NCI-H2029 (cell line): ENCODE measurements at regions not wholly inside any gene's neighbourhood (a gene's known extent, or its start where the extent isn't known, plus 50 kb on each side); places are given as distances from the start of the nearest gene placed in this dataset.

Source experiments
- DNase-seq: peaks from one replicate; lab custom pipeline; 2025; lab: John Stamatoyannopoulos, UW

GRCh38 chr1:221431961-221432360 lies 309.9 kb downstream of the DUSP10 start:
- DNase-seq = no peak

GRCh38 chr1:221435504-221435904 lies 306.4 kb downstream of the DUSP10 start:
- peak; percentile 47 for DNase-seq

DNA sequence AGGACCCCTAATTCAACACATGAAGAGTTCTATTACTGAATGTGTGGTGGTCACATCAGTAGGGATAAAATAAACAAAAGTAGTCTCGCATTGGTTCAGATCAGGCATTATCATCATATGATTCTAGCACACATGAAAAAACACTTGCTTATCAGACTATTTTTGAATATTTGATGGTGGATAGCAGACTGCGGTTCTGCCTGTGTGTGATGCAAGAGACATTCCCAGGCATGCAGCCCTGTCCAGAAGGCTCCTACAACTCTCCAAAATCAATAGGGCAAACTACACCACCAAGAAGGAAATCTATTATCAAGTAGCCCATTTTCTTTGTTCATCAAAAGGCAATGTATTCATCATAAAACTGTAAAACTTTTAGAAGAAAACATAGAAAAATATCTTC lies 304.7 kb downstream of the DUSP10 start:
- DNase-seq = no peak

DNA sequence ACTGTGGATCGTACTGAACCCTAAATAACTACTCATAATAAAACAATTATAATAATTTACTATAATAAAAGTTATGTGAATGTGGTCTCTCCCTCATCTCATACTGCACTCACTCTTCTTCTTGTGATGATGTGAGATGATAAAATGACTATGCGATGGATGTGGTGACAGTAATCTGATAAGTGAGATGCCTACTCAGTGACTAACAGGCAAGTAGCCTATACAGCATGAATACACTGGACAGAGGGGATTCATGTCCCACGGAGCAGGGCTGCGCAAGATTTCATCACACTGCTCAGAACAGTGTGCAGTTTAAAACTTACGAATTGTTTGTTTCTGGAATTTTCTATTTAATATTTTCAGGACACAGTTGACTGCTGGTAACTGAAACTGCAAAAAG lies 304.0 kb downstream of the DUSP10 start:
- no peak for DNase-seq

DNA sequence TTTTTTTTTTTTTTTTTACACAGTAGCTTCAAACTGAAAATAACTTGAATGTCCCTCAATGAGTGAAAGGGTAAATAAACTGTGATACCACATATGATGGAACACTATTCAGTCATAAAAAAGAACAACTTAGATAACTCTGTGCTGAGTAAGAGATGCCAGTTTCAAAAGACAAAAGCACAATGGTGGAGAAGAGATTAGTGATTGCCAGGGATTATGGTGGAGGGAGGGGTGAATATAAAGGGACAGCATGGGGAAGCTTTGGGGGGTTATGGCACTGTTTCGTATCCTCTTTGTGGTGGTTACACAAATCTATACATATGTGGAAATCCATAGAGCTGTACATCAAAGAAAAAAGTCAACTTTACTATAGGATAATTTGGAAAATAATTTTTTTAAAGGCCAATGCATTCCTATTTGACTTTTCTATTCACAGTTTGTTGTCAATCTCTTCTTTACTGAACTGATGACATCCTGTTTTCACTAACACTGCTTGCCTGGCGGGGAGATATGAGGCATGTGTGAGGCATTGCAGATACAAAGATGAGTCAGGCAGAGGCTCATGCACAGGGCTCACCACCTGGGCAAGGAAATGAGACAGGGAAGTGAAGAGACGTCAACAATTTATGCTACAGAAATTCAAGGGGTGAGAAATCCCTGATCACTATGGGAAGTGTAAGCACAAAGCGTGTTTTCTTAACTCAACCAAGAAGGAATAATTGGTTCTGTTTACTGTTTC lies 302.7 kb downstream of the DUSP10 start:
- no peak for DNase-seq

DNA sequence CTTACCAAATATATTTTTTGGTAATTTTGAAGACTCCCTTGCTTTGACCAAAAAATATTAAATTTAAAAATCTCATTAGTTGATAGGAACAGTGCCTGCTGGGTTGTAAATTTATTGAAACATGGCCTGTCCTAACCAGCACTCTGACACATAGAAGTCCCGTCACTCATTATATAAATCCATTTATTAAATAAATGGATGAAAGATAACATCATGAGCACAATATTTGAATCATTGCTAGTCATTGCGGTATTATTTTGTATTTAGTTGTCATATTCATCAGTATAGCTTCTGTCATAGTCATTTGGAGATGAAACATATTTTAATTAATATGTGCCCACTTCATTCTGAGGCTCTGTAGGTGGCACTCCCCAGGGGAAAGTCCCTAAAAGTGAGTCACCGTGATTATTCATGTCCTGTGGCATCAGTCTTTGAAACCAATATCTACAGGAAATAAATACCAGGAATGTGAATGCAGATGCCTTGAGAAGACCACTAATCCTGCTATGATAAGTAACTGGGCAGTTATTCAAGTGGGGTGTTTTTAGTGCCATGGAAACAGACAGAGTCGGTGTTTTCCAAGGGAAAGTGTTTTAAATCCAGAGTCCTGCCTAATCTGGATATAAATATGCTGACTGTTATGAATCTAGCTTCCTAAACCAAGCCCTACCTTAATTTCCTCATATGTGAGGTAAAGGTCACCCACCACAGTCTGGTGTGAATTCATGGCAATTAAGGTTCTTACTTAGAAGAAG lies 302.0 kb downstream of the DUSP10 start:
- DNase-seq = no peak

DNA sequence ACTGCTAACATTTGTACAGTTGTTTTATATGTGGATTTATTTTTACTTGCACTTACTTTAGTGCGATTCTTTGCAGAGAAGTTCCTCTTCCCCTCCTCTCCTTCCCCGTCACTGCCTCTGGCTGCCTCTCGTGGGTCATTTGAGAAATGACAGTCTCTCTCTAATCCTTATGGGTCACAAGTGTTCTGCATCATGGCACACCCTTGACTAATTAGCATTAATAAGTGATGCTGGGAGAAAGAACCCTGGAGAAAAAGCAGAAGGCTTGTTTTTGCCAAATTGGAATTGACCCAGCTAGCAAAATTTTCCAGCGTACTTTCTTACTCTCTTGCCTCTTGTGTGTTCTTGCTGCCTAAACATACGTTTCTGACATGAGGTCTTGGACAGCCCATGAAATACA lies 301.2 kb downstream of the DUSP10 start:
- DNase-seq = no peak

GRCh38 chr1:221442056-221442455 lies 299.8 kb downstream of the DUSP10 start:
- DNase-seq = no peak

GRCh38 chr1:221444346-221444745 lies 297.5 kb downstream of the DUSP10 start:
- no peak for DNase-seq

- DNase-seq = no peak
These were observed 293.2 kb downstream of the DUSP10 start for GRCh38 chr1:221448585-221449175.

GRCh38 chr1:221449194-221449593 lies 292.7 kb downstream of the DUSP10 start:
- no peak for DNase-seq

GRCh38 chr1:221449801-221450470 lies 292.0 kb downstream of the DUSP10 start:
- no peak for DNase-seq

GRCh38 chr1:221451741-221452140 lies 290.1 kb downstream of the DUSP10 start:
- no peak for DNase-seq

DNA sequence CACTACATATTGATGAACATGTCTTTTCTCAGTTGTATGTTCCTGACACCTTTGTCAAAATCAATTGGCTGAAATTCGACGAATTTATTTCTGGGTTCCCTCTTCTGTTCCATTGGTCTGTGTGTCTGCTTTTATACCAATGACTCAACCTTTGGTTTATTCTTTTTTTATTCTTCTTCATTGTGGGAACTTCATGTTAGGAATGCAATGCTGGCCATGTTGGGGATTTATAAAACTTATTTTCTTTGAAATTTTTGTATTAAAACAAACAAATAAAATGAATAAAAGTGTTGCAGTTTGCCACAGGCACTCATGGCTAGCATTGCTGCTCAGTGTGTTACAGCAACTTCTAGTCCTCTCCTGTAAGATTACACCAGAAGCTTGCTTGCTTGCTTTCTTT lies 287.8 kb downstream of the DUSP10 start:
- DNase-seq = no peak

GRCh38 chr1:221456918-221457317 lies 285.0 kb downstream of the DUSP10 start:
- DNase-seq = no peak

DNA sequence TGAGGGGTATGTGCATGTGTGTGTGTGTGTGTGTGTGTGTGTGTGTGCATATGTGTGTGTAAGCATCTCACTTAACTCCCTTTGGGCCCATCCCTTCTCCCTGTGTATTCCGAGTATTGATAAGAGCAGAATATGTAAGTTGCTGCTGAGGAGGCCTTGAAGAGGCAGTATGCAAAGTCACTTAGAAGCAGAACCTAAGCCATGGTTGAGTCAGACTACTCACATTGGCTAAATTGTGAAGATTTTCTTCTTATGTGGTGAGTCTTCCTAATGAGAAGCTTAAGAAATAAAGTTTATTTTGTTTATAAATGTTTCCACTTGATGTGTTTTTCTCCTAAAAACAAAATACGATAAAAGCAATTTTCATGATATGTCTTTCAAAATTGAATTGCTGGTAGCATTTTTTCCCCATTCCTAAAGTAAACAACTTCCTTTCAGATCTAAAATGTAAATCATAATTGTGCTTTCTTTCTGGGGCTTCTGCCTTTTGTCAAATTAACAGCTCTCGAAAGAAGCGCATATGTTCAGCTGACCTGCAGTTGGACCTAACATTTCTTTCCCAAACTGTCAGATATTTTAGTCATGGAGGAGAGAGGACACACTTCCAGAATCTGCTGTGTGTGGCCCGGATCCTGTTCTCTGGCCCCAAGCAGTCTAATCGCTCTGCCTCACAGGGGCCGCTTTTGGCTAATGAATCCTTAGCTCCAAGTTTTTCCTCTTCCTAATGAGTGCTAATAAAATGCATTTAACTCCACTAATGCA lies 284.0 kb downstream of the DUSP10 start:
- DNase-seq = no peak

- no peak for DNase-seq
These were observed 283.3 kb downstream of the DUSP10 start for GRCh38 chr1:221458447-221459156.

- no peak for DNase-seq
These were observed 282.3 kb downstream of the DUSP10 start for GRCh38 chr1:221459558-221459957.

GRCh38 chr1:221462345-221462744 lies 279.5 kb downstream of the DUSP10 start:
- DNase-seq = no peak

GRCh38 chr1:221468546-221468945 lies 273.3 kb downstream of the DUSP10 start:
- DNase-seq = no peak

DNA sequence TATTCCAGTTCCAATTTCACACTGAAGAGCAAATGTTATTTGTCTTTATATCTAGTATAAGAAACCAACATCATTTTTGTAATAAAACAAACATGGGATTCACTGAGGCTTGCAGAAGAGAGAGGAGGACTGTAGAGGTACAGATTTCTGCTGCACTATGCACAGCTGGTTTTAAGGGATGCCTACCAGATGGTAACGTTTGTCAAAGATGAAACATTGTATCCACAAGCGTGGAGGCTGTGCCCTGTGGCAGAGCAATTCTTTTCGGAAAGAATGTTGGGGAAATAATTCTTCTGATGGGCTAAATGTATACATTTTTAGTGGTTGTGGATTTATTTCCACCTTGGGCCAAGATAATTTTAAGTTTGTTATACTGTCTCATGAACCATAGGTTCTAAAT lies 272.4 kb downstream of the DUSP10 start:
- no peak for DNase-seq
